GM20000 (cell line): ENCODE measurements at regions not wholly inside any gene's neighbourhood (a gene's known extent, or its start where the extent isn't known, plus 50 kb on each side); places are given as distances from the start of the nearest gene placed in this dataset.

Experiments
- DNase-seq: peaks from one replicate; pipeline ENCODE4 v3.0.0; 2012; ENCODE audit warnings: low spot score
- TF ChIP-seq, protein P1 (sequence below): IDR thresholded peaks from 2 replicates; pipeline ENCODE4 v1.5.1; 2012; ENCODE audit warnings: mild to moderate bottlenecking, control low read depth; ENCODE audit errors: extremely low read depth, missing control alignments

DNA sequence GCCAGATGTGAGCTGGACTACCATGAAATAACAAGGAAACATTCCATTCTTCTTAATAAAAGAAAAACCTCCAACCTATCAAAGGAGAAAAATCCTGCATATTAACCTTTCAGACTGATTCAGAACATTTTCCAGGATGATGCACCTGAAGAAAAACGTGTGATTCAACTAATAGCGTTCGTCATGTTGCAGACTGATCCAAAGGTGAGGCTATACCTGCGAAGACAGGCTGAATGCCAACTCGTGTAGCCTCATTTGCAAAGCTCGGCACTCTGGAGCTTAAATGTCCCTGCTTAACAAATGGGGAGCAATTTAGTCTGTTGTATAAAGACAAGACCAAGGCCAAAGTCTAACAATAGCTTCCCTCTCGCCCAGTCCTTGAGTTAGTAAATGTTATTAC, 172.0 kb upstream of the NOCT start:
- TF ChIP-seq, protein P1, sequence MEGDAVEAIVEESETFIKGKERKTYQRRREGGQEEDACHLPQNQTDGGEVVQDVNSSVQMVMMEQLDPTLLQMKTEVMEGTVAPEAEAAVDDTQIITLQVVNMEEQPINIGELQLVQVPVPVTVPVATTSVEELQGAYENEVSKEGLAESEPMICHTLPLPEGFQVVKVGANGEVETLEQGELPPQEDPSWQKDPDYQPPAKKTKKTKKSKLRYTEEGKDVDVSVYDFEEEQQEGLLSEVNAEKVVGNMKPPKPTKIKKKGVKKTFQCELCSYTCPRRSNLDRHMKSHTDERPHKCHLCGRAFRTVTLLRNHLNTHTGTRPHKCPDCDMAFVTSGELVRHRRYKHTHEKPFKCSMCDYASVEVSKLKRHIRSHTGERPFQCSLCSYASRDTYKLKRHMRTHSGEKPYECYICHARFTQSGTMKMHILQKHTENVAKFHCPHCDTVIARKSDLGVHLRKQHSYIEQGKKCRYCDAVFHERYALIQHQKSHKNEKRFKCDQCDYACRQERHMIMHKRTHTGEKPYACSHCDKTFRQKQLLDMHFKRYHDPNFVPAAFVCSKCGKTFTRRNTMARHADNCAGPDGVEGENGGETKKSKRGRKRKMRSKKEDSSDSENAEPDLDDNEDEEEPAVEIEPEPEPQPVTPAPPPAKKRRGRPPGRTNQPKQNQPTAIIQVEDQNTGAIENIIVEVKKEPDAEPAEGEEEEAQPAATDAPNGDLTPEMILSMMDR, result no peak
- no peak for DNase-seq

DNA sequence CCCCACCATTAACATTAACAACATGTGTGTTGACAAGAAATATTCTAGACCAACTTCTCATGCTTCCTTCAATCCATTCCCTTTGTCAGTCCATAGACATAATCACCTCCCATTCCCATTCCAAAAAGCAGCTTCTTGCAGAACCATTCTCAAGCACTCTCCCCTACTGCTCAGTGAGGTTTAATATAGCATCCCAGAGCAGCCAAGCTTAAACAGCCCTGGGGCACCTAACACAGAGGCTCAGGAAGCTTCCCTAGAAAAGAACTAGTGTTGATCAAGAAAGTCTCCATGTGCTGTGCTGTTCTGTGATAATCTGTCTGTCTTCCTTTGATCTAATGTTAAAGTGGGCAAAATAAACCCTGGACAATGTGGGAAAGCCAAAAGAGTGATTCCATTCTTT, 174.2 kb upstream of the NOCT start:
- no peak for DNase-seq
- TF ChIP-seq, protein P1, result no peak

GRCh38 chr4:138838251-138838650, 177.3 kb upstream of the NOCT start:
- DNase-seq, result no peak
- TF ChIP-seq, protein P1, result no peak

GRCh38 chr4:138835832-138836533, 179.6 kb upstream of the NOCT start:
- no peak for DNase-seq

GRCh38 chr4:138833974-138834373, 181.6 kb upstream of the NOCT start:
- TF ChIP-seq, protein P1, result no peak
- no peak for DNase-seq

More at GRCh38 chr4:138835832-138836533, 179.6 kb upstream of the NOCT start:
- TF ChIP-seq, protein P1, result no peak

DNA sequence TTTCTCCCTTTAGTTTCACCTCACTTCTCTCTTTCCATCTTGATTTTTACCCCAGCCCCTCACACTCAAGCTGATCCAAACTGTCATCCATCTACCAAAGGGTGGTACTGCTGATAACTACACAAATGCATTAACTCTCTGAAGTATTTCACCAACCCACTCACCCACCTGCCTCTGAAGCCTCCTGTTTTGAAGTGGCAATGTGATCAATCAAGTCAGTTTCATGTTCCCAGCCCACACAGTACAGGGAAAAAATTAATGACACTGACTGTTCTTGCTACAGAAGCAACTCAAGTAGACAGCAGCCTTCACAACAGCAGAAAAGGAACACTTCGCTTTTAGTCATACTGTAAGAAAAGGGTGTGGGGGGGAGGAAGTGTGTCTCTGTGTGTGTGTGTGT, 183.0 kb upstream of the NOCT start:
- no peak for DNase-seq
- TF ChIP-seq, protein P1, result no peak

GRCh38 chr4:138831948-138832347, 183.6 kb upstream of the NOCT start:
- TF ChIP-seq, protein P1, result no peak
- DNase-seq, result no peak
